Kidney (tissue), 13 donors: ENCODE measurements at regions not wholly inside any gene's neighbourhood (a gene's known extent, or its start where the extent isn't known, plus 50 kb on each side); places are given as distances from the start of the nearest gene placed in this dataset.

Experiments
- DNase-seq, 5 donors: peaks; one replicate each; pipeline ENCODE4 v3.0.0-alpha.2; 2013 to 2020
- FAIRE-seq: peaks from 2 replicates; lab custom pipeline; 2012; peaks lifted over from hg19 to GRCh38; lab: Jason Lieb, UNC
- H3K27ac ChIP-seq, 2 donors: one replicate each; pipeline ENCODE4 v1.7.0; 2013; ENCODE audit warnings: low read depth in 2 of 2, low read length in 2 of 2, inconsistent platforms in 1 of 2
- H3K27me3 ChIP-seq: one replicate; pipeline ENCODE4 v1.7.1; 2013; ENCODE audit warnings: low read length, inconsistent platforms; ENCODE audit not compliant: control insufficient read depth, insufficient read depth
- H3K36me3 ChIP-seq, 3 donors: one replicate each; pipeline versions ENCODE4 v1.7.0 to v1.7.1; 2013; ENCODE audit warnings: low read length in 3 of 3, control low read depth in 1 of 3, inconsistent platforms in 1 of 3; ENCODE audit not compliant: insufficient read depth in 3 of 3, control insufficient read depth in 2 of 3
- H3K4me1 ChIP-seq, 3 donors: one replicate each; pipeline versions ENCODE4 v1.7.0 to v1.7.1; 2013; ENCODE audit warnings: low read length in 3 of 3, inconsistent platforms in 1 of 3, low read depth in 1 of 3; ENCODE audit not compliant: control insufficient read depth in 2 of 3, insufficient read depth in 2 of 3
- H3K4me3 ChIP-seq, 3 donors: one replicate each; pipeline versions ENCODE4 v1.7.0 to v1.8.1; 2013; ENCODE audit warnings: low read length in 3 of 3, control low read depth in 1 of 3, inconsistent platforms in 1 of 3
- H3K9ac ChIP-seq, 3 donors: one replicate each; pipeline versions ENCODE4 v1.7.0 to v1.7.1; 2013; ENCODE audit warnings: low read length in 3 of 3, control low read depth in 1 of 3, inconsistent platforms in 1 of 3
- H3K9me3 ChIP-seq, 3 donors: one replicate each; pipeline versions ENCODE4 v1.7.0 to v1.7.1; 2013; ENCODE audit warnings: low read length in 3 of 3, control low read depth in 1 of 3, inconsistent platforms in 1 of 3; ENCODE audit not compliant: control insufficient read depth in 2 of 3, insufficient read depth in 1 of 3
- CTCF ChIP-seq: IDR thresholded peaks from 3 replicates; pipeline ENCODE4 v1.5.1; 2012; ENCODE audit warnings: mild to moderate bottlenecking, moderate library complexity, borderline replicate concordance; ENCODE audit not compliant: insufficient read depth; ENCODE audit errors: extremely low read depth
- intact Hi-C: fragments of 100-400 bp; cut with DNase I; formaldehyde crosslinking; loops from one replicate; pipeline ENCODE4 v1.11.1; 2022
- donor health status: control.
- donor health status: control.
- donor health status: control.
- donor health status: control.
- donor health status: control.
- donor health status: DM: yes; HTN: yes; CAD: no.
- donor health status: Normal renal cell carcinoma (clear cell type).

- Histone ChIP-seq H3K4me1 (peaks cover 0 to 2% (median 0%) of the 10 kb centered on the region in 3 donors), H3K9me3 (no peaks in the 10 kb centered on the region), H3K9ac (no peak overlapping the region), H3K36me3 (no peaks in the 10 kb centered on the region), H3K4me3 (no peak overlapping the region), H3K27ac (no peak overlapping the region), H3K27me3 (no peaks in the 10 kb centered on the region)
- TF ChIP-seq CTCF, result no peak
- FAIRE-seq (no peak), DNase-seq (peak; percentile 63 to 89 (median 76))
- intact Hi-C loops, result no loop called here
Observed at GRCh38 chr3:41026394-41027177, 172.7 kb upstream of the CTNNB1 start.

GRCh38 chr3:41029356-41029755, 169.9 kb upstream of the CTNNB1 start:
- H3K4me1 ChIP-seq, result peaks cover 0 to 4% (median 2%) of the 10 kb centered on the region in 3 donors
- intact Hi-C loops, result no loop called here
- H3K9me3 ChIP-seq, result no peaks in the 10 kb centered on the region
- no peak for FAIRE-seq
- no peaks in the 10 kb centered on the region for H3K36me3 ChIP-seq
- TF ChIP-seq CTCF, result no peak
- H3K27ac ChIP-seq, result no peak overlapping the region
- no peak overlapping the region for H3K9ac ChIP-seq
- no peaks in the 10 kb centered on the region for H3K27me3 ChIP-seq
- no peak overlapping the region for H3K4me3 ChIP-seq
- no peak for DNase-seq

GRCh38 chr3:41030220-41030619, 169.1 kb upstream of the CTNNB1 start:
- no peak overlapping the region for H3K4me3 ChIP-seq
- FAIRE-seq (no peak), DNase-seq (no peak)
- TF ChIP-seq CTCF, result no peak
- H3K9ac ChIP-seq, result no peak overlapping the region
- no peaks in the 10 kb centered on the region for H3K9me3 ChIP-seq
- intact Hi-C loops, result no loop called here
- no peaks in the 10 kb centered on the region for H3K36me3 ChIP-seq
- no peak overlapping the region for H3K27ac ChIP-seq
- H3K4me1 ChIP-seq, result peaks cover 0 to 4% (median 4%) of the 10 kb centered on the region in 3 donors
- H3K27me3 ChIP-seq, result no peaks in the 10 kb centered on the region
